ENCODE measurements at regions not wholly inside any gene's neighbourhood (a gene's known extent, or its start where the extent isn't known, plus 50 kb on each side); places are given as distances from the start of the nearest gene placed in this dataset.

DNA sequence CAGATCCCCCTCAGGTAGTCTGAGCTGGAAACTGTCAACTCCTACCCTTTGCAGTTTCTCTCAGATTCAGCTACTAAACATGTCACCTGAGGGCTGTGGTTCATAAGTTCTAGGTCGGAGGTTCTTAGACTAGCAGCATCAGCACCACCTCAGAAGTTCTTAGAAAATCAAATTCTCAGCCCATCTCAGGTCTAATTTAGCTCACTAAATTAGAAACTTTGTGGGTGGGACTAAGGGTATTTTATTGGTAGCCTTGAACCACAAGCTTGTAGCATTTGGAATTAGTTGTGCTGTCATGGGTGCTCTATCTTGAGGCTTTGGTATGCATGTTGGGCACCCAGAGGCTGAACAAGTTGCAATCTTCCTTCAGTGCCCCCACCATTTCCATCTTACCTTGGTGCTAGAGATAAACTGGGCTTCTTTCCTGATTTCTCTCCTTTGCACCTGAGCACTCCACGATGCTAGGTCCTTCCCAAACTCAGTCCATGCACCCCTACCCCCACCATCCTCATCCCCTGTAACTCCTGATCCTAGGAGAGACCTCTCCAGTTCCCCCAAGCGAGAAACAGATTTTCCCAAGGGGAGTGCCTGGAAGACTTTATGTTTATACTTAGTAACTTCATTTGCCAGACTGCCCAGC lies 54.2 kb downstream of the S1PR1 start:
- no peak for DNase-seq (ENCODE audit: insufficient read length, low spot score)
- FAIRE-seq = no peak
- no peak for TF ChIP-seq POLR2A (IDR thresholded peaks at IDR 0.05; ENCODE audit: low read depth, low read length)

DNA sequence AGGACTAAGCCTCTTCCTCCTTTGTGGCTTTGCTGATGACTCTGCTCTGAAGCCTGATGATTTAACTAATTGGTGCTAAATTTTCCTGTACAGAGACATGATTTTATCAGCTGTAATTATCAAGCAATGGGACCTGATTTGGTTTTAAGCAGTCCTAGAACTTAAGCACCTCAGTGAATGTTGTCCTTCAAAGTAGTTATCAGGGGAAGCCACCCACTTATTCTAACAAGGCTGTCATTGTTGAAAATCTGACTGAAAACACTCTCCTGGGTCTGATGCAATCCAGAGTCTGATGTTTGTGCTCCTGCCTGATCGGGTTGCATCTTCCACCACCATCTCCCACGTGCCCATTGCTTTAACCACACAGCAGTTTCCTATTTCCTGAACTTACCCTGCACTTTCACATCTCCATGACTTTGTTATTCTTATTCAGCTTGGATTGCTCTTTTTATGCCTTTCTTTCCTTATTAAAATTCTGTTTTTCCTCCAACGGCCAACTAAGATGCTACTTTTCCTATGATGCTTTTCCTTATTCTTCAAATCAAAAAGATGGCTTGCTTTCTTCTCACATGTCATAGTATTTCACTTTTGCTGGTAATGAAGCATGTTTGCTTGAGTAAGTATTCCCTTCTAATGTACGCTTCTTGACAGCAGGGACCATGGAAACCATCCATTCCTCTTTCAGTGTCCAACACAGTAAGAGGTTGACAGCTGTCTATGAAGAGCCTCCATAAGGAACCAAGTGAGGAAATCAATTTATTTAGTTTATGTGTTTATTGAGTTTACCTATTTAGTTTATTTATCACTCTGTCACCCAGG lies 55.0 kb downstream of the S1PR1 start:
- no peak for FAIRE-seq
- TF ChIP-seq POLR2A (IDR thresholded peaks at IDR 0.05; ENCODE audit: low read depth, low read length) = no peak
- DNase-seq (ENCODE audit: insufficient read length, low spot score) = no peak

DNA sequence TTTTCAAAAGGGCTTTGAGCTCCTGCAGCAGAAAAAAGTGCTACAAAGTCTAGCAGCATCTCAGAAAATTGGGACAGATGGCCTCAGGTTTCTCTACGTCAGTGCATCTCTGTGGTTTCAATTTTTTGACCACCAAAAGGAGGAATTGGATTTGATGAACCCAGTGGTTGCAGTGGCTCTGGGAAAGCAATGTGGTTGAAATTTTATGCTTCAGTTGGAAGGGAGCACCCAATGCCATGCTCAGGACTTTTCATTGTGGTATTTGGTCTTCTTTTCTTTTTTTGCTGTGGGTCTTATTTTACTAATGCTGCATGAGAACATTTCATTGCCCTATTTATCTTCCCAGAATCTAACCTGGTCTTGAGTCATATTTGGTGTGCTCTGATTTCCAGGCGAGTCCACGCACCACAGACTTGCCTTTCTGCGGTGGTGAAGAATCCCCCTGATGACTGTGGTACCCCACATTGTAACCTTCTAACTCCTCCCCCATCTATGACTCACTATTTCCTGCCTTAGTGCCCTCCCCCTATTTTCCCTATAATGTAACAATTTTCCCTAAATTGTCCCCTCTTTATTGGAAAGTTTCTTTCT lies 56.7 kb downstream of the S1PR1 start:
- no peak for TF ChIP-seq POLR2A (IDR thresholded peaks at IDR 0.05; ENCODE audit: low read depth, low read length)
- no peak for FAIRE-seq
- no peak for DNase-seq (ENCODE audit: insufficient read length, low spot score)

DNA sequence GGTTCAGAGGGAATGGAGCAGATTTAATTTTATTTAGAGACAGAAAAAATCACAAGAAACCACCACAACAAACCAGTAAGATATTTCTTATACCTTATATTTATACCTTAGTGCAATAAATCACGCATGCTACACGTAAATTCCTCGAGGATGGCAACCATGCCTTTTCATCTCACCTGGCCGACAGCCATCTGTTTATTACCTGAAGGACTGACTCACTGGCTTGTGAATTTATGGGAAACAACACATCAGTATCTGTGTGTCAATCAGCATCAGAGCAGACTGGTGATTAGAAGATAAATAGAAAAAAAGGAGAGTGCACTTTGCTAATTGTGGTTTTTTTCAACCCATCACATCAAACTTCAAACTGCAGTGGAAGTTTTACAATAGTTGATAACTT lies 58.4 kb downstream of the S1PR1 start:
- no peak for FAIRE-seq
- no peak for TF ChIP-seq POLR2A (IDR thresholded peaks at IDR 0.05; ENCODE audit: low read depth, low read length)
- DNase-seq (ENCODE audit: insufficient read length, low spot score) = no peak

DNA sequence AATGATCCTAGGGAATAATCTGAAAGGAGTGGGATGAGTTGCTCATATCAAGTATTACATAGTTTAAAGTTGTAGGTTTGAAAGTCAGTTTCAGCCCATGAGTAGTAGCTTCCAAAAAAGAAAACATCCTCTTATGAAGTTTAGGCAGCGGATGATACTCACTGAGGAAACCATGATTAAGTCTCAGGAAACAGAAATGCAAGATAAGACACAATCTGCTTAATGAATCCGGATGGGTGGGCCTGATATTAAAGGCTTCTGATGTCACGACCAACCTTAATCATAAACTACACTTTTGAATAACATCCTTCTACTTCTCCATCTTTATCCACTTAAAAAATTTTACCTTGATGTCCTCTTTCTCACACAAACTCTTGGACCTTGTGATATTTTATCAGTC lies 61.8 kb downstream of the S1PR1 start:
- TF ChIP-seq POLR2A (IDR thresholded peaks at IDR 0.05; ENCODE audit: low read depth, low read length) = no peak
- no peak for FAIRE-seq
- DNase-seq (ENCODE audit: insufficient read length, low spot score) = no peak

DNA sequence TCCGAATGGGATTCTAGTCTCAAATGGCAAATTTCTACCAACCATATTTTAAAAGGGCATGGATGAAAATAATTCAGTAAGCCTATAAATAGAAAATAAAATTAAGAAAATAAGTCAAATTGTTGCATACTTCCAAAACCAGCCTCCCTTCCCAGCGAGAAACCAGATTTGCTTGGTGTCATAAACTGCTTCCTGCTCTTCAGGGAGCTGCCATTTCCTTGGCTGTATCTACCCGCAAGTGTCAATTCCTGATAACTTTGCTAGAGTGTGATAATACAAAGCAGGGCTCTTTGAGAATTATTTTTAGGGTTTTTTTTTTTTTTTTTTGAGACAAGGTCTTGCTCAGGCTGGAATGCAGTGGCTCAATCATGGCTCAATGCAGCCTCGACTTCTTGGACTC lies 62.3 kb downstream of the S1PR1 start:
- no peak for TF ChIP-seq POLR2A (IDR thresholded peaks at IDR 0.05; ENCODE audit: low read depth, low read length)
- FAIRE-seq (no peak), DNase-seq (ENCODE audit: insufficient read length, low spot score) (no peak)

DNA sequence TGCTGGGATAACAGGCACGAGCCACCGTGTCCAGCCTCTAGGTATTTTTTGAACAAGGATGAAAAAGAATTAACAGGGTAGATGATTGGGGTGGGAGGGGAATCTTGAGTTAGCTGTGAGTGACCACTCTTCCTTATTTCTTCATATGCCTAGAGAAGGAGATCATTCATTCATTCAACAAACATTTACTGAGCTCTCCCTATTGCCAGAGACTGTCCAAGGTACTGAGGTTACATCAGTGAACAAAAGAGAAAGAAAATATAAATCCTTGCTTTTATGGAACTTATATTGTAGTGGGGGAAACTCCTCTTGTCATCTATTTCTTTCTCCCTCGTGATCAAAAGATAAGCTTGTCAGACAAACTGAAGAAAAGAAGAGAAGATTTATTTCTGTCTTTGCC lies 62.9 kb downstream of the S1PR1 start:
- TF ChIP-seq POLR2A (IDR thresholded peaks at IDR 0.05; ENCODE audit: low read depth, low read length) = no peak
- FAIRE-seq = no peak
- no peak for DNase-seq (ENCODE audit: insufficient read length, low spot score)

DNA sequence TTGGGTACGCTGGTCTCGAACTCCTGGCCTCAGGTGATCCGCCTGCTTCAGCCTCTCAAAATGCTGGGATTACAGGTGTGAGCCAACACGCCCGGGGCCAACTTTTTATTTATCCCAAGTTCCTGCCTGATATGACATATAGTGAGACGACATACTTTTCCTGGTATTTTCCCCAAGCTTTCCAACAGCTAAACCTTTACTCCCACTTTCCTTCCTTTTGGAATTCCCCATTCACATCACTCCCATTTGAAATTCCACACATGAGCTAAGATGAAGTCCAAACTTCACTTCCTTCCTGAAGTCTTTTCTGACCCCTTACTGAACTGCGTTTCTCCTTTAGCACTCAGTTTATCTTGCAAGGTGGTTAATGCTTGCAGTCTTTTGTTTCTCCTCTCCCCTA lies 64.1 kb downstream of the S1PR1 start:
- TF ChIP-seq POLR2A (IDR thresholded peaks at IDR 0.05; ENCODE audit: low read depth, low read length) = no peak
- FAIRE-seq (no peak), DNase-seq (ENCODE audit: insufficient read length, low spot score) (no peak)

DNA sequence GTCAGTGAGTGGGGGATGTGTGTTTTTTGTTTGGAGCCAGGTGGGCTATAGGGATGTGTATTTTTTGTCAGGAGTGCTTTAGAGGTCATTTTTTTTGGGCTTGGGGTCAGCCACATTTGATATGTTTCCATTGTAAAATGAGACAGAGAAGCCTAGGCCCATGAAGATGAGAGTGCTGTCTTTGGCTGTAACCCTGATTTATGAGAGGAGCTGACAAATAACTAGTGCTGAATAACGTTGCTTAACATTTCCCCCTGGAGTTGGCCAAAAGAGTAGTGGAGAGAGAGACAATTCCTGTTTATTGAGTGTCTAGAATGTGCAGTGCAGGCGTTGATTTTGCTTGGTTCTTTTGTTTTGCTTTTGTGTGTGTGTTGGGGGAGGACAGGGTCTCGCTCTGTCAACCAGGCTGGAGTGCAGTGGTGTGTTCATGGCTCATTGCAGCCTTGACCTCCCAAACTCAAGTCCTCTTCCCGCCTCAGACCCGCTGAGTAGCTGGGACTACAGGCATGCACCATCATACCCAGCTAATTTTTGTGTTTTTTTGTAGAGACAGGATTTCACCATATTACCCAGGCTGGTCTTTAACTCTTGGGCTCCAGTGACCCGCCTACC lies 64.7 kb downstream of the S1PR1 start:
- DNase-seq (ENCODE audit: insufficient read length, low spot score) = no peak

DNA sequence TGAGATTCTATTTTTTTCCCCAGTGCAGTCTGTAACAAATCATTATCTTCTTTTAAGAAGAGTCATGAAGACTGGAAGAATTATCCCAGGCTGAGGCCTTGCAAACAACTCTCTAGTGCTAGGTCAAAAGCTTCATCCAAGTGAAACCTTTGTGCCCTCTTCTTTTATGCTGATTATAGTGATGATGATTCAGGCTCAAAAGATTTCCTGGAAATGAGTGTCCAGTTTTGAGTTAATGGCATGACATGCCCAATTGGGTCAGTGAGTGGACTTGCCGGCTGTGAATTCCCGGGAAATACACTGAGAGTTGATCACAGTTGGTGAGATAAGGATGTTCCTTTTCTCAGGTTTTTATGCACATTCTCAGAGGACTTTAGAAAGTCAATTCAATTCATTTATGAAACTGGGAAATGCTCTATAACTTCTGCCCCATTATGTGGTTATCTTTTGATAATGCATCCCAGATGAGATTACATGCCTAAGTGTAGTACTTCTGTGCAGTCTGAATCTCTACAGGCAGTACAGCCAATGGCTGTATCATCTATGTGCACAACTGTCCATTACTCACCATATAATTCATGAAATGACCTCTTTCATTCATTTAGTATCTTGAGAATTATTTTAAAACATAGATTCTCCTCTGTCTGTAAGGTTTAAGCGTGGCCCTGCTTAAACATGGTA lies 66.2 kb downstream of the S1PR1 start:
- FAIRE-seq (peak; percentile 97), DNase-seq (ENCODE audit: insufficient read length, low spot score) (peak; percentile 23)
- no peak for TF ChIP-seq POLR2A (IDR thresholded peaks at IDR 0.05; ENCODE audit: low read depth, low read length)

More for the DNA sequence above, 64.7 kb downstream of the S1PR1 start:
- FAIRE-seq = no peak
- no peak for TF ChIP-seq POLR2A (IDR thresholded peaks at IDR 0.05; ENCODE audit: low read depth, low read length)

DNA sequence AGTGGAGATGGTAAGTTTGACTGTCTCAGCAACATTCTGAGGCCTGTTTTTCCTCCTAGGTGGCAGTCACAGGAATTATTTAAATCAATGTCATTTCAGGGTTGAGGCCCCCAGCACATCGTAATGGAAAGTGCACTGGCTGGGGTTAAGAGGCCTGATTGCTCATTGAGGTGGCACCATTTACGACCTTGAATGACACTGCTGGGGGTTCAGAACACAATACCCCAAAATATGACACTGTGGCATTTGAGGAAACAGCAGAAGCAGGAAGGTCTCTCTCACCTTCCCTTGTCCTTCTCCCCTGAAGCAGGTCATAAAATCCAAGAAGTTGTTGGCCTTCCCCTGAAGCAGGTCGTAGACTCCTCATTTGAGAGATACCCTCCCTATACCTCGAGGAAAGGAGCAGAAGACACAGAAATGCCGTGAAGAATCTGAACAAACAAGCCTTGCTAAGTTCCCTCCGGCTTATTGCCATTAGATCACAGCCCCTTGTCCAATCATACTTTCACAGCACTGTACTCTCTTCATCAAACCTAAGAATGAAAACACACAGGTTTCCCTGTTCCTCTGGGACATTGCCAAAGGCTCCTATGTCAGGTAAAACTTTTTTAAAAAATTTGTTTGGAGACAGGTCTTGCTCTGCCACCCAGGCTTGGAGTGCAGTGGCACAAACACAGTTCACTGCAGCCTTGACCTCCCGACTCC lies 71.3 kb downstream of the S1PR1 start:
- TF ChIP-seq POLR2A (IDR thresholded peaks at IDR 0.05; ENCODE audit: low read depth, low read length) = no peak
- FAIRE-seq (no peak), DNase-seq (ENCODE audit: insufficient read length, low spot score) (no peak)

DNA sequence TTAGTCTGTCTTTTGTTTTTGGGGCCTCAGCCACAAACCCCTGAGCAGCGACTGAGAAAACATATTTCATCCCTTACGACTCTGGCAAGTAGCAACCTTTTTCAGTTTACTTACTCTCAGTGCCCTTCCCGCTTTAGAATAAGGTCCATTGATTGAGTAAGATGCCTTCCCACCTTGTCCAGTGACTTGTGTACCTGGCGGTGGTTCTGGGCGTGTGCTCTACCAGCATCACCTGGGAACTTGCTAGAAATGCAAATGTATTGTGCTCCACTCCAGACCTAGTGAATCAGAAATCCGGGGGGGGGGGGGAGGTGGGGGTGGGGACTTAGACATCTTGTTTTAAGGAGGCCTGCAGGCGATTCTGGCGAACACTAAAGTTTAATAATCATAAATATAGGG lies 72.1 kb downstream of the S1PR1 start:
- FAIRE-seq (no peak), DNase-seq (ENCODE audit: insufficient read length, low spot score) (no peak)
- no peak for TF ChIP-seq POLR2A (IDR thresholded peaks at IDR 0.05; ENCODE audit: low read depth, low read length)

Measured in H54 (cell line).